Type B pancreatic cell (in vitro differentiated cells): ENCODE measurements at regions not wholly inside any gene's neighbourhood (a gene's known extent, or its start where the extent isn't known, plus 50 kb on each side); places are given as distances from the start of the nearest gene placed in this dataset.

ENCODE experiments used
- DNase-seq: peaks from one replicate; pipeline ENCODE4 v3.0.0; 2021; ENCODE audit warnings: mixed read lengths; ENCODE audit not compliant: unreplicated experiment; ENCODE audit errors: extremely low spot score
- H3K27ac Mint-ChIP-seq: 2 replicates; pipeline ENCODE4 v1.8.0; 2021; ENCODE audit warnings: mild to moderate bottlenecking, mixed read lengths
- H3K27me3 Mint-ChIP-seq: 2 replicates; pipeline ENCODE4 v1.8.0; 2021; ENCODE audit warnings: mixed read lengths
- H3K36me3 Mint-ChIP-seq: 2 replicates; pipeline ENCODE4 v1.8.0; 2021; ENCODE audit warnings: mixed read lengths
- H3K4me1 Mint-ChIP-seq: one replicate; pipeline ENCODE4 v1.8.0; 2021; ENCODE audit warnings: mixed read lengths; ENCODE audit not compliant: unreplicated experiment
- H3K4me3 Mint-ChIP-seq: 2 replicates; pipeline ENCODE4 v1.8.0; 2021; ENCODE audit warnings: mild to moderate bottlenecking, mixed read lengths
- H3K9me3 Mint-ChIP-seq: 2 replicates; pipeline ENCODE4 v1.8.0; 2021; ENCODE audit warnings: mixed read lengths
- TF ChIP-seq, protein P1 (sequence below): fragments of 200-600 bp; sonication (generic); conservative IDR thresholded peaks from 2 replicates; pipeline ENCODE4 v1.5.0; 2021; ENCODE audit warnings: antibody characterized with exemption, mild to moderate bottlenecking

DNA sequence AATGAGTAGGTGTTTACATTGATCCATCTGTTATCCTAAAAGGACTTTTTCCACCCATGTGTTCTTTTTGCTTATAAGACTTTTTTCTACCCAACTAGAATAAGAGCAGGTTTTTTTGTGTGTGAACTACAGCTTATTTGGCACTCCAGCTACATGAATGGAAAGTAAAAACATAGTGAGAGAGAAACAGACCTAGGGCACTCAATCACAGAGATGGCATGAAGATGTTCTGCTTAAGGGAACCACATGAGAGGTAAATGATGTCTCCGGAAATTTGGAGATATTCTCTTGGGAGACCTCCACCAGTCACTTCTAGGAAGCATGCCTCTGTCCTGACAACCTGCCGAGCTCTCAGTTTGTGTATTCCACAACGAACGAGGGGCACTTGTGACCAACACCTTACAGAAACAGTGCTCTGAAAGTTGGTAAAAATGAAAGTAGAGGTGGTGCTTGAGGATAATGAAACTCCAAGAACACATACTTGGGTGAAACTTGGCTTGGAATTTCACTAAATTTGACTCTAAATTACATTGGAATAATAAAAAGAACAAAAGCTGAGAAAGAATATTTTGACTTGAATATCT is 788.4 kb upstream of the GALNTL6 start:
- TF ChIP-seq, protein P1, sequence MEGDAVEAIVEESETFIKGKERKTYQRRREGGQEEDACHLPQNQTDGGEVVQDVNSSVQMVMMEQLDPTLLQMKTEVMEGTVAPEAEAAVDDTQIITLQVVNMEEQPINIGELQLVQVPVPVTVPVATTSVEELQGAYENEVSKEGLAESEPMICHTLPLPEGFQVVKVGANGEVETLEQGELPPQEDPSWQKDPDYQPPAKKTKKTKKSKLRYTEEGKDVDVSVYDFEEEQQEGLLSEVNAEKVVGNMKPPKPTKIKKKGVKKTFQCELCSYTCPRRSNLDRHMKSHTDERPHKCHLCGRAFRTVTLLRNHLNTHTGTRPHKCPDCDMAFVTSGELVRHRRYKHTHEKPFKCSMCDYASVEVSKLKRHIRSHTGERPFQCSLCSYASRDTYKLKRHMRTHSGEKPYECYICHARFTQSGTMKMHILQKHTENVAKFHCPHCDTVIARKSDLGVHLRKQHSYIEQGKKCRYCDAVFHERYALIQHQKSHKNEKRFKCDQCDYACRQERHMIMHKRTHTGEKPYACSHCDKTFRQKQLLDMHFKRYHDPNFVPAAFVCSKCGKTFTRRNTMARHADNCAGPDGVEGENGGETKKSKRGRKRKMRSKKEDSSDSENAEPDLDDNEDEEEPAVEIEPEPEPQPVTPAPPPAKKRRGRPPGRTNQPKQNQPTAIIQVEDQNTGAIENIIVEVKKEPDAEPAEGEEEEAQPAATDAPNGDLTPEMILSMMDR: no peak

DNA sequence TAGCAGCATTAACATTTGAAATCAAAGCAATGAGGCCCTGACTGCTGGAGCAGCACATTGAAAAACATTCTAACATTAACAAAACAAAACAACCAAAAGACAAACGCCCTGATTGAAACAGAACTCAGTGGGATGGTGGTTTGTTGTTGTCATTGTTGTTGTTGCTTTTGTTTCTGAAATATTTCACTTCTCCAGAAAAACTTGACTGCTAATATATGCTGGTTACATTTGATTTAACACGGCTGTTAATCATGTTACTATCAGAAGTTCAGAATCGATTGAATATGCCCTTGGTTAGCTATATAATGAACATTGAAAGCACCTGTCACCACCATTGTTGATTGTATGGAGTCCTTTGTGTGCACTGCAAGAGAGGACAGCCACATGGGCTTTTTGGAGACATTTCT is 790.4 kb upstream of the GALNTL6 start:
- DNase-seq: no peak
- TF ChIP-seq, protein P1: no peak
- Mint-ChIP-seq H3K27me3 (no peaks in the 10 kb centered on the region), H3K4me3 (no peak overlapping the region), H3K4me1 (no peaks in the 10 kb centered on the region), H3K36me3 (no peaks in the 10 kb centered on the region), H3K9me3 (no peaks in the 10 kb centered on the region), H3K27ac (no peak overlapping the region)

More for the DNA sequence above, 788.4 kb upstream of the GALNTL6 start:
- H3K27ac Mint-ChIP-seq: no peak overlapping the region
- no peak for DNase-seq
- H3K4me3 Mint-ChIP-seq: no peak overlapping the region
- H3K27me3 Mint-ChIP-seq: no peaks in the 10 kb centered on the region
- no peaks in the 10 kb centered on the region for H3K36me3 Mint-ChIP-seq
- H3K9me3 Mint-ChIP-seq: no peaks in the 10 kb centered on the region
- H3K4me1 Mint-ChIP-seq: no peaks in the 10 kb centered on the region

DNA sequence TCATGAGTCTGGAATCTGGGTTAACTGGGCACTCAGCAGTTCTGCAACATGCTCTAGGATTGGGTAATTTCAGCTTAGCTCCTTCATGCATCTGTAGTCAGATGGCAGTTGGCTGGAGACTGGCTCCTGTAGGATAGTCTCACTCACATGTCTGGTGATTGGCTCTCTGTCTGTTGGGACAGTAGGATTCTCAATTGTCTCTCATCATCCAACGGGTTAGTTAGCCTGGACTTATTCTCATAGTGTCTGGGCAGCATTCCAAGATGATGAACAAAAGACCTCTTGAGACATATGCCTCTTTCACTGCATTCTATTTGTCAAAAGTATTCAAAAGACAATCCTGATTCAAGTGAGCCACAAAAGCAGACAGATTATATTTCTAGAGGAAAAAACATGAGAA is 795.6 kb upstream of the GALNTL6 start:
- DNase-seq: no peak
- no peaks in the 10 kb centered on the region for H3K4me1 Mint-ChIP-seq
- TF ChIP-seq, protein P1: no peak
- no peak overlapping the region for H3K4me3 Mint-ChIP-seq
- no peaks in the 10 kb centered on the region for H3K9me3 Mint-ChIP-seq
- no peaks in the 10 kb centered on the region for H3K36me3 Mint-ChIP-seq
- H3K27ac Mint-ChIP-seq: no peak overlapping the region
- no peaks in the 10 kb centered on the region for H3K27me3 Mint-ChIP-seq

DNA sequence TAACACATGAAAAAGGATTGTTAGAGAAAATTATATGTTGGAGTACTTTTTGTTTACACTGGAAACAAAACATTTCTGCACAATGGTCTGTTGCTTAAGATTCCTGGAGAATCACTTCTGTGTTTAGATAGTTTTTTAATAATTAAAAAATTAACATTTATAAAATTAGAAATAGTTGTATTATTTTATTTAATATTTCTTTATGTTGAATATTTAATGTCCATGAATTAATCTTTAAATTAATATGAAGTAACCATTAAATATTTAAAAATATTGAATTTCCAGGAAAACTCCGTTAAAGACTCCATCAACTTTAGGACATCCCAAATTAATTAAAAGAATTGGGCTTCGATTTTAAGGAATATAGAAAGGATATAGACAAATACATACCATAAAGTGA is 797.1 kb upstream of the GALNTL6 start:
- no peak overlapping the region for H3K4me3 Mint-ChIP-seq
- no peak for DNase-seq
- no peak overlapping the region for H3K27ac Mint-ChIP-seq
- no peaks in the 10 kb centered on the region for H3K4me1 Mint-ChIP-seq
- H3K27me3 Mint-ChIP-seq: no peaks in the 10 kb centered on the region
- TF ChIP-seq, protein P1: no peak
- H3K36me3 Mint-ChIP-seq: no peaks in the 10 kb centered on the region
- peaks cover 2% of the 10 kb centered on the region for H3K9me3 Mint-ChIP-seq

DNA sequence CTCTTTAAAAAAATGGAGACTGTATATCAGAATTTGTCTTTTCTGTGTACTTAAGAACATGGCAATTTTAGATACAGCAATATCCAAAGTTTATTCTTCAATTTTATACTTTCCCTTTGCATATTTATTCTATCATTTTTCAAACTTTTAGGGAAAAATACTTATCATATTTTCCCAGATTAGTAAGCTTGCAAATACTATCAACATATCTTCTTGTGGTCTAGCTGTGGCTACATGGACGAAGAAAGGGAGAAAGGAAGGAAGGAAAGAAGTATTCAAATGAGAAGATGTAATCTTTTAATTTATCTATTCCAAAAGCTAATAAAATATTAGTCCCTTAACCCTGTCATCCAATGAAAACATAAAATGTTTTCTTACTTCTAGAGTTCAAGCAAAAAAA is 797.8 kb upstream of the GALNTL6 start:
- no peak for DNase-seq
- peaks cover 6% of the 10 kb centered on the region for H3K9me3 Mint-ChIP-seq
- TF ChIP-seq, protein P1: no peak
- H3K27ac Mint-ChIP-seq: no peak overlapping the region
- no peaks in the 10 kb centered on the region for H3K27me3 Mint-ChIP-seq
- no peak overlapping the region for H3K4me3 Mint-ChIP-seq
- no peaks in the 10 kb centered on the region for H3K4me1 Mint-ChIP-seq
- no peaks in the 10 kb centered on the region for H3K36me3 Mint-ChIP-seq
